Hepatocyte (in vitro differentiated cells): ENCODE measurements at regions not wholly inside any gene's neighbourhood (a gene's known extent, or its start where the extent isn't known, plus 50 kb on each side); places are given as distances from the start of the nearest gene placed in this dataset.

Experiments
- DNase-seq: peaks from one replicate; pipeline ENCODE4 v3.0.0-alpha.2; 2016; ENCODE audit warnings: low spot score
- H2AFZ ChIP-seq: fragments of 200-600 bp; sonication (generic); 2 replicates; pipeline ENCODE4 v1.6.0; 2016; ENCODE audit warnings: antibody characterized with exemption, mild to moderate bottlenecking
- H3K27ac ChIP-seq: fragments of 200-600 bp; sonication (generic); 2 replicates; pipeline ENCODE4 v1.5.1; 2016; ENCODE audit warnings: mild to moderate bottlenecking
- H3K27me3 ChIP-seq: fragments of 200-600 bp; sonication (generic); 2 replicates; pipeline ENCODE4 v1.6.1; 2016
- H3K36me3 ChIP-seq: fragments of 200-600 bp; sonication (generic); replicated peaks from 2 replicates; pipeline ENCODE4 v1.5.1; 2016; ENCODE audit warnings: low read depth; ENCODE audit not compliant: insufficient read depth
- H3K4me1 ChIP-seq: fragments of 200-600 bp; sonication (generic); 2 replicates; pipeline ENCODE4 v1.5.1; 2016; ENCODE audit warnings: mild to moderate bottlenecking, moderate library complexity; ENCODE audit not compliant: insufficient read depth
- H3K4me2 ChIP-seq: fragments of 200-600 bp; sonication (generic); 2 replicates; pipeline ENCODE4 v1.6.0; 2016
- H3K4me3 ChIP-seq: fragments of 200-600 bp; sonication (generic); 2 replicates; pipeline ENCODE4 v1.5.1; 2016; ENCODE audit warnings: mild to moderate bottlenecking
- H3K79me2 ChIP-seq: fragments of 200-600 bp; sonication (generic); 2 replicates; pipeline ENCODE4 v1.6.0; 2017; ENCODE audit warnings: mild to moderate bottlenecking
- H3K9me2 ChIP-seq: fragments of 200-600 bp; sonication (generic); replicated peaks from 2 replicates; pipeline ENCODE4 v1.6.0; 2017; ENCODE audit warnings: mild to moderate bottlenecking; ENCODE audit not compliant: insufficient read depth
- H3K9me3 ChIP-seq: fragments of 200-600 bp; sonication (generic); 2 replicates; pipeline ENCODE4 v1.5.1; 2016; ENCODE audit warnings: low read depth, mild to moderate bottlenecking
- H4K20me1 ChIP-seq: fragments of 200-600 bp; sonication (generic); 2 replicates; pipeline ENCODE4 v1.6.0; 2016; ENCODE audit warnings: mild to moderate bottlenecking; ENCODE audit not compliant: insufficient read depth, poor library complexity, severe bottlenecking
- CTCF ChIP-seq: fragments of 200-600 bp; sonication (generic); IDR thresholded peaks from 2 replicates; pipeline ENCODE4 v1.5.1; 2016; ENCODE audit warnings: antibody characterized with exemption, mild to moderate bottlenecking; ENCODE audit not compliant: poor library complexity
- EZH2 ChIP-seq: fragments of 200-600 bp; sonication (generic); IDR thresholded peaks from 2 replicates; pipeline ENCODE4 v1.6.1; 2016; ENCODE audit warnings: antibody characterized with exemption, mild to moderate bottlenecking, borderline replicate concordance
- EZH2phosphoT487 ChIP-seq: fragments of 200-600 bp; sonication (generic); IDR thresholded peaks from one replicate; pipeline ENCODE4 v1.6.1; 2018; ENCODE audit warnings: antibody characterized with exemption, mild to moderate bottlenecking, low read depth, moderate library complexity; ENCODE audit not compliant: unreplicated experiment, severe bottlenecking
- WGBS: methylation state at CpG from one replicate; pipeline ENCODE4 v1.1.6; 2016; ENCODE audit warnings: low lambda C conversion rate; ENCODE audit errors: missing lambda C conversion rate; 5-methylcytosine and 5-hydroxymethylcytosine counted together

- no peak for TF ChIP-seq EZH2
- no peak for TF ChIP-seq EZH2phosphoT487
- TF ChIP-seq CTCF: no peak
- H3K9me3 ChIP-seq: no peaks in the 10 kb centered on the region
- H3K79me2 ChIP-seq: no peaks in the 10 kb centered on the region
- H3K4me3 ChIP-seq: no peak overlapping the region
- no peak for DNase-seq
- 85% methylated on average over 4 of the region's 4 CpGs for WGBS
- no peak overlapping the region for H3K27ac ChIP-seq
- H3K9me2 ChIP-seq: no peaks in the 10 kb centered on the region
- H3K4me1 ChIP-seq: no peaks in the 10 kb centered on the region
- no peaks in the 10 kb centered on the region for H4K20me1 ChIP-seq
- H3K27me3 ChIP-seq: no peaks in the 10 kb centered on the region
- no peak overlapping the region for H2AFZ ChIP-seq
- H3K36me3 ChIP-seq: no peaks in the 10 kb centered on the region
- H3K4me2 ChIP-seq: no peak overlapping the region
These were observed 92.5 kb upstream of the PITRM1 start for GRCh38 chr10:3265088-3265487.

GRCh38 chr10:3264161-3264761 is 91.7 kb upstream of the PITRM1 start:
- H3K4me2 ChIP-seq: no peak overlapping the region
- no peak overlapping the region for H2AFZ ChIP-seq
- no peaks in the 10 kb centered on the region for H3K4me1 ChIP-seq
- H3K9me2 ChIP-seq: no peaks in the 10 kb centered on the region
- H3K27ac ChIP-seq: no peak overlapping the region
- no peak overlapping the region for H3K4me3 ChIP-seq
- WGBS: 63% methylated on average over 12 of the region's 12 CpGs
- TF ChIP-seq EZH2phosphoT487 (no peak), CTCF (no peak), EZH2 (no peak)
- no peaks in the 10 kb centered on the region for H3K79me2 ChIP-seq
- H3K27me3 ChIP-seq: no peaks in the 10 kb centered on the region
- no peaks in the 10 kb centered on the region for H4K20me1 ChIP-seq
- no peaks in the 10 kb centered on the region for H3K9me3 ChIP-seq
- no peak for DNase-seq
- H3K36me3 ChIP-seq: no peaks in the 10 kb centered on the region

- Histone ChIP-seq H3K4me2 (no peak overlapping the region), H3K79me2 (no peaks in the 10 kb centered on the region), H2AFZ (no peak overlapping the region), H3K4me1 (no peaks in the 10 kb centered on the region), H3K27ac (no peak overlapping the region), H3K9me3 (no peaks in the 10 kb centered on the region), H4K20me1 (no peaks in the 10 kb centered on the region), H3K36me3 (no peaks in the 10 kb centered on the region), H3K27me3 (no peaks in the 10 kb centered on the region), H3K9me2 (no peaks in the 10 kb centered on the region), H3K4me3 (no peak overlapping the region)
- WGBS: 88% methylated on average over 12 of the region's 12 CpGs
- DNase-seq: no peak
- TF ChIP-seq CTCF: no peak
These were observed 91.2 kb upstream of the PITRM1 start for GRCh38 chr10:3263747-3264146.

- H3K4me2 ChIP-seq: no peak overlapping the region
- no peak overlapping the region for H3K27ac ChIP-seq
- no peak for DNase-seq
- H4K20me1 ChIP-seq: no peaks in the 10 kb centered on the region
- no peaks in the 10 kb centered on the region for H3K27me3 ChIP-seq
- no peaks in the 10 kb centered on the region for H3K9me2 ChIP-seq
- H3K36me3 ChIP-seq: no peaks in the 10 kb centered on the region
- H3K79me2 ChIP-seq: no peaks in the 10 kb centered on the region
- no peak overlapping the region for H2AFZ ChIP-seq
- no peaks in the 10 kb centered on the region for H3K9me3 ChIP-seq
- WGBS: 53% methylated on average over 3 of the region's 3 CpGs
- H3K4me3 ChIP-seq: no peak overlapping the region
- no peaks in the 10 kb centered on the region for H3K4me1 ChIP-seq
- TF ChIP-seq EZH2 (no peak), EZH2phosphoT487 (no peak), CTCF (no peak)
These were observed 90.5 kb upstream of the PITRM1 start for GRCh38 chr10:3263082-3263481.
